RKO (cell line): ENCODE measurements at regions not wholly inside any gene's neighbourhood (a gene's known extent, or its start where the extent isn't known, plus 50 kb on each side); places are given as distances from the start of the nearest gene placed in this dataset.
"Not testable (repeated sequence)": the region's sequence is repeated elsewhere in the genome, so short reads cannot be mapped to it uniquely, and the experiment has no call there.

ENCODE experiments used
- DNase-seq: peaks from one replicate; pipeline ENCODE4 v3.0.0-alpha.2; 2016; ENCODE audit warnings: low spot score

DNA sequence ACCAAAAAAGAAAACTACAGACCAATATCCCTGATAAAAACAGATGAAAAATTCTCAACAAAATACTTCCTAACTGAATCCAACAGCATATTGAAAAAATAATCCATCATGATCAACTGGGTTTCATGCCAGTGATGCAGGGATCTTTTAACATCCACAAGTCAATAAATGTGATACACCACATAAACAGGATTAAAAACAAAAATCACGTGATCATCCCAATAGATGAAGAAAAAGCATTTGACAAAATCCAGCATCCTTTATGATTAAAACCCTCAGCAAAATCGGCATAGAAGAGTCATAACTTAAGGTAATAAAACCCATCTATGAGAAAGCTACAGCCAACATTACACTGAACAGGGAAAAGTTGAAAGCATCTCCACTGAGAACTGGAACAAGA lies 107.5 kb downstream of the DCLK3 start:
- no peak for DNase-seq

DNA sequence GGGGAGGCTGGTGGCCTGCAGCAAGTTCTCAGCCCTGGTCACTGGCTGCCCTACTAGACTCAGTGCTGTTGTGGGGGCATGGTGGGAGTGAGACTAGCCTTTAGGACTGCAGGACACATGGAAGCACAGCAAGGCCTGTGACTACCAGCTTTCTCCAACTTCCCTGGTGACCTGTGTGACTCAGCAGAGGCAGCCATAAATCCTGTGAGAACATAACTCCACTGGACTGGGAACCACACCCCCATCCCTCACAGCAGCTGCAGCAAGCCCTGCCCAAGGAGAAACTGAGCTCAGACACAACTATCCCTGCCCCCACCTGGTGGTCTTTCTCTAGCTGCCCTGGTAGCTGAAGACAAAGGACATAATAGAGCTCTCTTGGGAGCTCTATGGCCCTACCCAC lies 111.3 kb downstream of the DCLK3 start:
- no peak for DNase-seq

- no peak for DNase-seq
Measured at GRCh38 chr3:36652104-36652503, 112.2 kb downstream of the DCLK3 start.

DNA sequence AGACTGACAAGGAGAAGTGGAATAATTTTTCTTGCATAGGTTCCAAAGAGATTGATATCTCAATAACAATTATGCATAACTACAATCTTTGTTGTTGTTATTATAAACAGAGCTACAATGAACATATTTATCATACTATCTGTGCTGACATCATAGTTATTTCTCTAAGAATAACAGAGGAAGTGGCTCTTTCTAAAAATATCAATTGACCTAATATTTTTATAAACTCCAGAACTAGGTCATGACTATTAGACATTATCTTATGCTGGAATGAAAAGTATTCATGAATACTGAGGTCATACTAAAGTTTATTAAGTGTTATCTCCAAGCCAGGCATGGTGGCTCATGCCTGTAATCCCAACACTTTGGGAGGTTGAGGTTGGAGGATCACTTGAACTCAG lies 114.1 kb downstream of the DCLK3 start:
- DNase-seq: no peak

GRCh38 chr3:36649125-36649524 lies 115.2 kb downstream of the DCLK3 start:
- DNase-seq: no peak

- peak; percentile 22 for DNase-seq
Measured at GRCh38 chr3:36648241-36649034, 115.9 kb downstream of the DCLK3 start.

DNA sequence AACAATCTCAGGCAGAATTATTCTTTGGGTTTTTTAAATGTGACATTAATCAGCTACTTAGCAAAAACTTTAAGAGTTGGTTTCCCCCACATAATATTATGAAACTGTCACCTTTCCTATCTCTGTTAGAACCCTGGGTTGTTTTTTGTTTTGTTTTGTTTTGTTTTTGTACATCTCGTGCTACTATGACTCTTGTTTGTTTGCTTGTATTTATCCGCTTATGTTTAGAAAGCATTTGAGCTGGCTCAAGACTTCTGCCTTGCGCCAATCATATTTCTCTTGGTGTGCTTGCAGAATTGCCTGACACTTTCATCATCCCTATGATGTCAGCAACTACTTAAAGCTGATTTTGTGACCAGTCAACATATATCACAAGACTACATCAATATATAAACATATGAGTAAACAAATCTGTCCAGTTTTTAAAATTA lies 116.9 kb downstream of the DCLK3 start:
- no peak for DNase-seq

GRCh38 chr3:36643192-36643591 lies 121.2 kb downstream of the DCLK3 start:
- no peak for DNase-seq

DNA sequence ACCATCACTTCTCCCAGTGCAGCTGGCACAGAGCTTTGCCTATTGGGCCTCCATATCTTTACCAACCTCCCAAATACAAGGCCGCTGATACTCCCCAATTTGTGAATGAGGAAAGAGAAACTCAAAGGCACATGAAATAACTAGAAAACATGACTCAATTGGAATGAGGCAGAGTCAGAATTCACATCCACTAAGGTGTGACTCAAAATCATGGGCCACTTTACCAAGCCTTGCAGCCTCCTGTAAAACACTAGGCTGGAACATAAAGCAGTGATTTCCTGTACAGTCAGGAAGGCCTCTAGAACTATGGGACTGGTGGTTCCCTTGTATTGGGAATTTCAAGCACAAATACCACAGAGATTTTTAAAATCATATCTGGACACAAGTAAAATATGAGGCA lies 128.6 kb downstream of the DCLK3 start:
- peak; percentile 23 for DNase-seq

GRCh38 chr3:36633897-36634296 lies 130.5 kb downstream of the DCLK3 start:
- DNase-seq: not testable (repeated sequence)

- no peak for DNase-seq
Measured at GRCh38 chr3:36633060-36633459, 131.3 kb downstream of the DCLK3 start.

DNA sequence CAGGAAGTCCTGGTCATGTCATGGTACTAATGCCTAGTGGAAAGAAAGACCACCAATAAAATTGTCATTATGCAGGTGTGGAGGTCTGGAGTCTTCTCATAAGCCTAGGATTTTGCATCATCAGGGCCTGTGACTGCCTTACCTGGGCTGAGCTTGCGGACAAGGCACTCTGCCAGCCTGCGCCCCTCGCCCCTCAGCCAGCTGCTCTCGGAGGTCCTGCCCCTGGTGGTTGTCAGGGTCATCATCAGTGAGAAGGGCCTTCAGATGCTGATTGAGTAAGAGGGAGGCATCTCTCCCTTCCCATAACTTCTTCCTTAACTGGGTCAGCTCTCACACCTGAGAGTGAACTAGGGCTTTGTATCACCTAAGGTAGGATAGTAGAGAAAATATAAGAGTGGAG lies 132.8 kb downstream of the DCLK3 start:
- no peak for DNase-seq

DNA sequence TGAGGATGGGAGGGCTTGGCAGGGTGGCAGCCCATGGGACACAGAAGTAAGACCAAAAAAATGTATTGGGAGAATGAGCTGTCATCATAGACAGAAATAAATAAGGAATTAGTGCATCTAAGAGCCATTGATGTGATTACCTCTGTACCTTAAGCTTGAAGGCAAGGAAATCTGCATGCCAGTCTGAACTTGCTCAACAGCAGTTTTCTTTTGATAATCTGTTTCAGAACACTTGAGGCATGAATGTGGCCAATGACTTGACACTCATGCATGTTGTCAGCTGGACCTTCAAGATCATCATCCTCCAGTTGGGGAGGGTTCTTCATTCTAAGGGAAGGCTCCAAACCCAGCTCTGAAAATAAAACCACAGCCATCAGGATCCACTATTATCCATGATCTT lies 148.5 kb downstream of the DCLK3 start:
- no peak for DNase-seq

- no peak for DNase-seq
Measured at GRCh38 chr3:36606871-36607765, 157.2 kb downstream of the DCLK3 start.

DNA sequence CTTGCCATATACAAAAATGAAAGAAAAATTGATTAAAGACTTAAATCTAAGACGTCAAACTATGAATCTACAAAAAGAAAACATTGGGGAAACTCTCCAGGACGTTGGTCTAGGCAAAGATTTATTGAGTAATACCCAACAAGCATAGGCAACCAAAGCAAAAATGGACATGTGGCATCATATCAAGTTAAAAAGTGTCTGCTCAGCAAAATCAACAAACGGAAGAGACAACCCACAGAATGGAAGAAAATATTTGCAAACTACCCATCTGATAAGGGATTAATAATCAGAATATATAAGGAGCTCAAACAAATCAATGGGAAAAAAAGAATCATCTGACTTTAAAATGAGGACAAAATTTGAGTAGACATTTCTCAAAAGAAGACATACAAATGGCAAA lies 160.9 kb downstream of the DCLK3 start:
- no peak for DNase-seq

DNA sequence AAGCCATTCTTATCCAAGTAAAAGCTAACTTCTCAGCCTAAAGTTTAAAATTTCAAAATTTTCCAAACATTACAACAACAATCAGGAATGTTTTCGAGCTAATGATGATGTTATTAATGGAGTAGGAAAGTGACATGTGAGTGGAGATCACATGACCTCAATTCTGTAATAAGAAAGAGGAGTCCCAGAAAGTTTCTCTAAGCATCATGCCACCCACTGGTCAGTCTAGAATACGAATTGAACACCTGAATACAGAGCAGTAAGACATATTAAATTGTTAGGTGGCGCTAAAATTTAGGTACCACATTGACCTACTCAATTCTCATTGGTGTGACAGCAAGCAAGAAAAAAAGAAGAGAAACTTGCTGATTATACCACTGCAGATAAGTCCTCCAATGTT lies 163.9 kb downstream of the DCLK3 start:
- DNase-seq: no peak
